PC-3 (cell line): ENCODE measurements at regions not wholly inside any gene's neighbourhood (a gene's known extent, or its start where the extent isn't known, plus 50 kb on each side); places are given as distances from the start of the nearest gene placed in this dataset.

Source experiments
- CTCF ChIP-seq: fragments of 300-600 bp; sonication (generic); conservative IDR thresholded peaks from 2 replicates; pipeline ENCODE4 v1.5.1; 2017; ENCODE audit warnings: antibody characterized with exemption, low read depth, mild to moderate bottlenecking, low read length
- EZH2 ChIP-seq: fragments of 300-600 bp; sonication (generic); IDR thresholded peaks from one replicate; pipeline ENCODE4 v1.6.1; 2017; ENCODE audit warnings: antibody characterized with exemption, mild to moderate bottlenecking, low read length; ENCODE audit not compliant: unreplicated experiment
- EZH2phosphoT487 ChIP-seq: fragments of 300-600 bp; sonication (generic); IDR thresholded peaks from 2 replicates; pipeline ENCODE4 v1.6.1; 2018; ENCODE audit warnings: mild to moderate bottlenecking, antibody characterized with exemption, low read length, borderline replicate concordance

GRCh38 chr2:65656160-65656718 is 223.8 kb upstream of the SPRED2 start:
- TF ChIP-seq EZH2phosphoT487 (no peak), CTCF (no peak), EZH2 (no peak)
